Left colon (tissue), 2 donors: ENCODE measurements at regions not wholly inside any gene's neighbourhood (a gene's known extent, or its start where the extent isn't known, plus 50 kb on each side); places are given as distances from the start of the nearest gene placed in this dataset.
"Not testable (repeated sequence)": the region's sequence is repeated elsewhere in the genome, so short reads cannot be mapped to it uniquely, and the experiment has no call there.

ENCODE experiments used
- ATAC-seq: fragments of 200-7000 bp; cut with Tn5 transposase; one replicate; pipeline ENCODE4 v1.9.1; 2020; ENCODE audit warnings: mild to moderate bottlenecking, moderate library complexity
- DNase-seq, 2 donors: peaks; one replicate each; pipeline ENCODE4 v3.0.0-alpha.2; 2020
- intact Hi-C, 2 donors: fragments of 100-400 bp; cut with DNase I in 1 of 2; cut with micrococcal nuclease in 1 of 2; formaldehyde crosslinking; loops; one replicate each; pipeline versions ENCODE4 v1.11.2 to v1.14.0; 2022; cut with DNase I, micrococcal nuclease
- donor health status: DM: no; HTN: no; CAD: no.
- donor health status: DM: yes; HTN: yes; CAD: no.

GRCh38 chr4:83903740-83904139, 367.8 kb downstream of the GPAT3 start:
- ATAC-seq, intact Hi-C loops, DNase-seq: not testable (repeated sequence)

- DNase-seq (no peak), ATAC-seq (no peak)
- intact Hi-C loops: no loop called here
These were observed 358.9 kb downstream of the GPAT3 start for GRCh38 chr4:83894831-83895230.

- no peak for ATAC-seq
- intact Hi-C loops: no loop called here
- no peak for DNase-seq
These were observed 354.9 kb downstream of the GPAT3 start for GRCh38 chr4:83890816-83891215.

DNA sequence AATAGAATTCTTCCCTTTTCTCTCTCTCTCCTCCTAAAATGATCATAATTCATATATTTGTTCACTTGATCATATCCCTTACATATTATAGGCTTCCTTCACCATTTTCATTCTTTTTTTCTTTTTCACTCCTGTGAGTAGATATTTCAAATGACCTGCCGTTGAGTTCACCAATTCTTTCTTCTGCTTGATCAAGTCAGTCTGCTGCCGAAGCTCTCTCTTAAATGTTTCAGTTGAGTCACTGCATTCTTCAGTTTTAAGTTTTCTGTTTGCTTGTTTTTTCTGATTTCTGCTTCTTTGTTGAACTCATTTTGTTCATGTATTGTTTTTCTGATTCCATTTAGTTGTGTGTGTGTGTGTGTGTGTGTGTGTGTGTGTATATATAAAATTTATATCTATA, 354.3 kb downstream of the GPAT3 start:
- intact Hi-C loops: no loop called here

DNA sequence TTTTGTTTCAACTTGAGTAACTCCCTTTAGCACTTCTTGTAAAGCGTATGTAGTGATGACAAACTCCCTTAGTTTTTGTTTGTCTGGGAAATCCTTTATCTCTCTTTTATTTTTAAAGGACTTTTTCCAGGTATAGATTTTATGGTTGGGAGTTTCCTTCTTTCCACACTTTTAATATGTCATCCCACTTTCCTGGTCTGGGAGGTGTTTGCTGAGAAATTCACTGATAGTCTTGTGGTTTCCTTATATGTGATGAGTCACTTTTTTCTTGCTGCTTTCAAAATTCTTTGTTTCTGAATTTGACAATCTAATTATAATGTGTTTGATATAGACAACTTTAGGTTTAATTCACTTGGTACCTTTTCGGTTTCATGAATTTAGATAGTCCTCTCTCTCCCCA, 353.9 kb downstream of the GPAT3 start:
- DNase-seq (no peak), ATAC-seq (no peak)
- intact Hi-C loops: no loop called here

More for the DNA sequence above, 354.3 kb downstream of the GPAT3 start:
- DNase-seq (no peak), ATAC-seq (no peak)

- DNase-seq: no peak
- intact Hi-C loops: no loop called here
- ATAC-seq: no peak
These were observed 349.6 kb downstream of the GPAT3 start for GRCh38 chr4:83885256-83886182.

GRCh38 chr4:83876047-83876446, 340.1 kb downstream of the GPAT3 start:
- DNase-seq (no peak), ATAC-seq (no peak)
- intact Hi-C loops: no loop called here

GRCh38 chr4:83875437-83875836, 339.5 kb downstream of the GPAT3 start:
- ATAC-seq (no peak), DNase-seq (no peak)
- intact Hi-C loops: no loop called here

GRCh38 chr4:83873996-83874395, 338.1 kb downstream of the GPAT3 start:
- ATAC-seq: no peak
- intact Hi-C loops: no loop called here
- DNase-seq: no peak

DNA sequence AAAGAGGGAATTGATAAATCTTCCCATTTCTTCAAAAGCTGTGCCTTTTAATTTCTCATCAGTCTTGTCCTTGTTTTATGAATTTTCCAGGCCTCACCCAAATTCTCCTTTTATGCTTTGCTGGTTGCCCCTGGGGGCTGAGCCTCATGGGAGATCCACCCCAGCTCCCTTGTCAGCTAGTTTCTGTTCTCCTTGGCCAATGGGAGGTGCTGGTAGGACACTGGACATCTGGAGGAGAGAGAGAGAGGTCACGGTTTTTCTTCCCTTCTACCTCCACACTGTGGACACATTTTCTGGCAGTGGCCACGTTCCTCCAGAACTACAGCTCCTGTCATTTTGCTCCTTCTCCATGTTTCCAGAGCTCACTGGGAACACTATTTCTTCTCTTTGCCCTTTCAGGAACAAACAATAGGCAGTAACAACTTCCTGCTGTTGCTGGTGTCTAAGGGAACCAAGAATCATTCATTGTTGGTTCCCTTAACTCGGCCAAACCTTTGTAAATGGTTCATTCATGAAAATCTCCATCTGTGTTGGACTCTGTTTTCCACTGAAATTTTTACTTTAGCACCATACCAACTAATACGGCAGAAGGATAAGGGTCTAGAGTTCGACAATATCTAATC, 334.5 kb downstream of the GPAT3 start:
- DNase-seq (no peak), ATAC-seq (no peak)
- intact Hi-C loops: no loop called here

DNA sequence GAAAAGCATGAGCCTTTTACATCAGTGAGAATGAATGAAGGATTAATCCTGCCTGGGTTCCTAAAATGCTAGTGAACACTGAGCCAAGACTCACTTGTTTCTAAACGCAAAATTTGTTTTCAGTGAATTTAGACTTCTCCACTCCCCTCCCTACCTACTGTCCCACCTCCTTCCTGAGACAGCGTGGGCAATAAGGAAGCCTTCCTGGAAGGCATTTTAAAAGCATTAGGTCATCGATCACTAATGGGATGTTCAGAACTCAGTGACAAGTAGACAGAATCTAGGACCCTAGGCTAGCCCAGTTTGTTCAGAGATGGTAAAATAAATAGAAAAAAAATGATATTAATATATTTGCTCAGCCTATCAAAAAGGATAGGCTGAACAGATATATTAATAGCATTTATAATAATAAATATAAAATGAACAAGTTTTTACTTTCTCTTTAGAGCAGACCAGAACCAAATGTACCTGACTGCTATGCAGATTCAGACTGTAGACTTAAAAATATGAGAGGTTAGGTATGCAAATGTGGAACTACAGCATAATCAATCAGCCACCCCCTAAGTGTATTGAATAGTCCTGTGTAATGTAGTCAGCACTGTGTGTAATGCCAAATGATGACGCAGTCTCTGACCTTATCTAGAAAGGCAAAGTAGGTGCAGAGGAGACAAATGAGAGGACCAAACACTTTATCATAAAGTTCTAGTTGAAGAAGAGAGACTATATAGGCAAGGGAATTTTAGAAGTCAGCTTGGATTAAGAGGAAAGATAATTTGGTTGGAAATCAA, 331.1 kb downstream of the GPAT3 start:
- intact Hi-C loops: no loop called here
- ATAC-seq (no peak), DNase-seq (no peak)

GRCh38 chr4:83865417-83866150, 329.7 kb downstream of the GPAT3 start:
- intact Hi-C loops: no loop called here
- DNase-seq: no peak
- no peak for ATAC-seq

- intact Hi-C loops: no loop called here
- ATAC-seq: no peak
- no peak for DNase-seq
These were observed 328.3 kb downstream of the GPAT3 start for GRCh38 chr4:83864097-83864817.

DNA sequence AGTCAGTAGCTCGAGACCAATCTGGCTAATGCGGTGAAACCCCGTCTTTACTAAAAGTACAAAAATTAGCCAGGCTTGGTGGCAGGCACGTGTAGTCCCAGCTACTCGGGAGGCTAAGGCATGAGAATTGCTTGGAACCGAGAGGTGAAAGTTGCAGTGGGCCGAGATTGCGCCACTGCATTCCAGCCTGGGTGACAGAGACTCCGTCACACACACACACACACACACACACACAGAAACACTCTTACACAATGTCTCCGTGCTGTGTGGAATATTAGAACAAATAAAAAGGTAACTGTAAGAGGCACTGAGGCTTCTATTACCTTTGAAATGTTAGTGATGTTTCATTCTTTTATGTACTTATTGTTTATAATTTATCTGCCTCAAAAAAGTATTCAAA, 326.6 kb downstream of the GPAT3 start:
- intact Hi-C loops: no loop called here
- ATAC-seq (no peak), DNase-seq (no peak)

DNA sequence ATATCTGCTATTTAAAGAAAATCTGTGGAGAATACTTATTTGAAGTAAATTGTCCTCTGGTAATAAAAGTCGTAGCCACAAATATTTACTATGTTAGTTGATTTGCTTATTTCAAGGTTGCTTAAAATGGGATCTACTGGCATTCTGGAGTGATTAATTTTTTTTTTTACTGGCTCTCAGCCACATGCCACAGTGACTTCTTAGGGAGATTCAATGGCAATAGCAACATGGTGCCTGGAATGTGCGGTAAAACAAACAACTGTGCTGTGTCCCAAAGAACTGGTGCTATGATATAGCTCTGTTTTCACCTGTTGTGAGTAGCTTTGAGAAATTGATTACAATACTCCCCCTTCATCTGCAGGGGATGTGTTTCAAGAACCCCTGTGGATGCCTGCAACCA, 324.3 kb downstream of the GPAT3 start:
- intact Hi-C loops: no loop called here
- DNase-seq: no peak
- no peak for ATAC-seq

GRCh38 chr4:83858131-83858530, 322.2 kb downstream of the GPAT3 start:
- intact Hi-C loops: no loop called here
- DNase-seq (no peak), ATAC-seq (no peak)

DNA sequence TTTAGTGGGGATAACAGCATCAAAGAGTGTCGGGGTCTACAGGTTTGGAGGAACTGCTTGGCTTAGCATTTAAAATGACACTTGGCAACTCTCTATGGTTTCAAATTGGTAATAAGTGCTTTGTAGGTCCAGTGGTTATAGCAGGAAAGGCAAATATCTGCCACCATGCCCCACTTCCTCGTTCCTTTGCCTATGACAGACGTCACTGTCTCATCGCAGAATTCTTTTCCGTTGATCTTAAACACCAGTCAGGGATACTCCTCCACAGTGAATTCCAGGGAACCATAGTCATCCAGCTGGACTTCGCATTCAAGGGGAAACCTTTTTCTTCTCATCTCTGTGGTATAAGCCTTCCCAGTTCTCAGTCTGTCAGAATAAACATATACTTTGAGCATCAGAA, 319.1 kb downstream of the GPAT3 start:
- no peak for ATAC-seq
- intact Hi-C loops: no loop called here
- DNase-seq: no peak

DNA sequence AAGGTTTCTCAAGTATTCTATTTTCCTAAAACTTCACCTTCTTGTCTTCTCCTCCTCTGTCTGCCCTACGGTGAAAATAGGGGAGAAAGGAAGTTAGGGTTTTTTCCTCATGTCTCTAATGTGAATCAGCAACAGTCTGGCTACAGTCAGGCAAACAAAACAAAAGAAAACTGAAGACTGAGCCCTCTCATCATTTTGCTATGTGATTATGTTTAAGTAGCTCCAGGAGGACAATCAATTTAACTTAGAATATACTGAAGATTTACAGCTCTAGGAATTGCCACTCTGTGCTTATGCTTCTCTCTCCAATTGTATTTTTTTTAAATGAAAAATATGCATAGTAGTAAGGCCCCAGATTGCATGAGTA, 316.2 kb downstream of the GPAT3 start:
- ATAC-seq: no peak
- intact Hi-C loops: no loop called here
- no peak for DNase-seq
